ENCODE measurements at regions not wholly inside any gene's neighbourhood (a gene's known extent, or its start where the extent isn't known, plus 50 kb on each side); places are given as distances from the start of the nearest gene placed in this dataset.

- TSS peak; percentile 76 for BruUV-seq (replicated peaks)
Measured at GRCh38 chr9:129460323-129461261, 160.3 kb downstream of the C9orf50 start.

GRCh38 chr9:129459547-129460322 is 161.2 kb downstream of the C9orf50 start:
- no peak overlapping the region for H3K27ac Mint-ChIP-seq (ENCODE audit: low read depth, unreplicated experiment)
- peak overlapping the region; percentile 64 for H3K4me3 Mint-ChIP-seq (ENCODE audit: unreplicated experiment)
- no peak for DNase-seq (ENCODE audit: unreplicated experiment)
- CTCF ChIA-PET, result interaction anchor here (1.4 to 1.6 kb wide), 2 partner anchors 23 to 146 kb away, joined by 3 to 5 read pairs; no protein-coding TSS in a partner anchor
- intact Hi-C loops (cut with micrococcal nuclease), result loop anchor here (2.0 kb wide), 1 partner anchor 47 kb away; no protein-coding TSS in a partner anchor
- peaks cover 13% of the 10 kb centered on the region for H3K9me3 Mint-ChIP-seq (ENCODE audit: unreplicated experiment)
- POLR2A ChIA-PET, result interaction anchor here (0.7 to 3.7 kb wide), 15 partner anchors 10 to 334 kb away, joined by 3 to 40 read pairs (median 4); partner anchors contain the start of gene IER5L
- H3K27me3 Mint-ChIP-seq (ENCODE audit: insufficient read depth, unreplicated experiment), result no peaks in the 10 kb centered on the region
- no TSS peak for BruUV-seq (replicated peaks)
- TF ChIP-seq CTCF (IDR thresholded peaks at IDR 0.05; ENCODE audit: unreplicated experiment), result no peak
- no peaks in the 10 kb centered on the region for H3K36me3 Mint-ChIP-seq (ENCODE audit: insufficient read depth, unreplicated experiment)
- no peaks in the 10 kb centered on the region for H3K4me1 Mint-ChIP-seq (ENCODE audit: insufficient read depth, unreplicated experiment)

More at GRCh38 chr9:129460323-129461261, 160.3 kb downstream of the C9orf50 start:
- no peak for TF ChIP-seq CTCF (IDR thresholded peaks at IDR 0.05; ENCODE audit: unreplicated experiment)
- DNase-seq (ENCODE audit: unreplicated experiment), result peak; percentile 97
- Mint-ChIP-seq H3K27ac (ENCODE audit: low read depth, unreplicated experiment) (peak overlapping the region; percentile 86), H3K4me3 (ENCODE audit: unreplicated experiment) (peak overlapping the region; percentile 64), H3K9me3 (ENCODE audit: unreplicated experiment) (peaks cover 13% of the 10 kb centered on the region), H3K36me3 (ENCODE audit: insufficient read depth, unreplicated experiment) (no peaks in the 10 kb centered on the region), H3K4me1 (ENCODE audit: insufficient read depth, unreplicated experiment) (peaks cover 7% of the 10 kb centered on the region), H3K27me3 (ENCODE audit: insufficient read depth, unreplicated experiment) (no peaks in the 10 kb centered on the region)
- CTCF ChIA-PET, result interaction anchor here (0.7 to 1.6 kb wide), 3 partner anchors 22 to 1398 kb away, joined by 3 to 5 read pairs (median 5); no protein-coding TSS in a partner anchor
- intact Hi-C loops (cut with micrococcal nuclease), result loop anchor here (2.0 kb wide), 1 partner anchor 48 kb away; no protein-coding TSS in a partner anchor
- POLR2A ChIA-PET, result interaction anchor here (0.6 to 3.7 kb wide), 18 partner anchors 9 to 335 kb away, joined by 3 to 40 read pairs (median 4); partner anchors contain the start of gene IER5L

- TF ChIP-seq CTCF (IDR thresholded peaks at IDR 0.05; ENCODE audit: unreplicated experiment), result no peak
- intact Hi-C loops (cut with micrococcal nuclease), result no loop called here
- no peak for DNase-seq (ENCODE audit: unreplicated experiment)
- no peak overlapping the region for H3K27ac Mint-ChIP-seq (ENCODE audit: low read depth, unreplicated experiment)
- no peaks in the 10 kb centered on the region for H3K36me3 Mint-ChIP-seq (ENCODE audit: insufficient read depth, unreplicated experiment)
- POLR2A ChIA-PET, result interaction anchor here (0.6 to 3.7 kb wide), 7 partner anchors 19 to 320 kb away, joined by 3 to 40 read pairs (median 8); partner anchors contain the start of gene IER5L
- no TSS peak for BruUV-seq (replicated peaks)
- H3K4me3 Mint-ChIP-seq (ENCODE audit: unreplicated experiment), result no peak overlapping the region
- H3K27me3 Mint-ChIP-seq (ENCODE audit: insufficient read depth, unreplicated experiment), result no peaks in the 10 kb centered on the region
- CTCF ChIA-PET, result interaction anchor here (0.7 to 1.6 kb wide), 5 partner anchors 13 to 285 kb away, joined by 3 to 5 read pairs (median 3); no protein-coding TSS in a partner anchor
- H3K9me3 Mint-ChIP-seq (ENCODE audit: unreplicated experiment), result peaks cover 13% of the 10 kb centered on the region
- no peaks in the 10 kb centered on the region for H3K4me1 Mint-ChIP-seq (ENCODE audit: insufficient read depth, unreplicated experiment)
Measured at GRCh38 chr9:129458663-129459546, 162.0 kb downstream of the C9orf50 start.

All from MCF 10A (cell line).